ENCODE measurements at regions not wholly inside any gene's neighbourhood (a gene's known extent, or its start where the extent isn't known, plus 50 kb on each side); places are given as distances from the start of the nearest gene placed in this dataset.

DNA sequence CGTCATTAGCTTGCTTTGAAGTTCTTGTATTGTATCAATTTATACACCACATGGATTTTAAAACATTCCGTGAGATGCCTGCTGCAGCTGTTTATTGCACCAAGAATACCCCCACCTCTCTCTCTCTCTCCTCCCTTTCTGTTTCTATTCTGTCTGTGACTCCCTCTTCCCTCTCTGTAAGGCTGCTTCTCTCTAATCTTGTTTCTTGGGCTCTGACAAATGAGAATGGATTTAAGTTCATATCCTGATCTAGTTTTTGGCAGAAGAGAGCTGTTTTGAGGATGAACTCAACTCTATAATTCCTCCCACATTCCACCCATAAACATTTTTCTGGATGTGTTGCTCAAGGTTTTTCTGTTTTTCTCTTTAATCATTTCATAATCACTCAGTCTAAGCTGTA lies 144.3 kb upstream of the FRY start:
- no TSS peak for BruUV-seq (replicated peaks)
- Histone ChIP-seq H3K27me3 (ENCODE audit: insufficient read depth, low read depth) (peaks cover 4% of the 10 kb centered on the region; the same call in 1 of the 2 replicates), H3K9me3 (ENCODE audit: insufficient read depth, low read depth) (no peaks in the 10 kb centered on the region), H3K4me2 (no peak overlapping the region), H3K9me2 (ENCODE audit: insufficient read depth) (no peaks in the 10 kb centered on the region), H2AFZ (no peak overlapping the region), H3K79me2 (ENCODE audit: low read depth) (no peaks in the 10 kb centered on the region), H3K4me1 (replicated peaks; ENCODE audit: insufficient read depth) (no peaks in the 10 kb centered on the region), H4K20me1 (ENCODE audit: insufficient read depth) (no peaks in the 10 kb centered on the region), H3K4me3 (no peak overlapping the region), H3F3A (ENCODE audit: insufficient read depth, low read depth) (no peaks in the 10 kb centered on the region), H3K27ac (no peak overlapping the region), H3K36me3 (ENCODE audit: low read depth) (no peaks in the 10 kb centered on the region)
- intact Hi-C loops (cut with micrococcal nuclease; ENCODE audit: unreplicated experiment): no loop called here
- POLR2A ChIA-PET (ENCODE audit: unreplicated experiment): no interaction called here
- TF ChIP-seq, protein P1, sequence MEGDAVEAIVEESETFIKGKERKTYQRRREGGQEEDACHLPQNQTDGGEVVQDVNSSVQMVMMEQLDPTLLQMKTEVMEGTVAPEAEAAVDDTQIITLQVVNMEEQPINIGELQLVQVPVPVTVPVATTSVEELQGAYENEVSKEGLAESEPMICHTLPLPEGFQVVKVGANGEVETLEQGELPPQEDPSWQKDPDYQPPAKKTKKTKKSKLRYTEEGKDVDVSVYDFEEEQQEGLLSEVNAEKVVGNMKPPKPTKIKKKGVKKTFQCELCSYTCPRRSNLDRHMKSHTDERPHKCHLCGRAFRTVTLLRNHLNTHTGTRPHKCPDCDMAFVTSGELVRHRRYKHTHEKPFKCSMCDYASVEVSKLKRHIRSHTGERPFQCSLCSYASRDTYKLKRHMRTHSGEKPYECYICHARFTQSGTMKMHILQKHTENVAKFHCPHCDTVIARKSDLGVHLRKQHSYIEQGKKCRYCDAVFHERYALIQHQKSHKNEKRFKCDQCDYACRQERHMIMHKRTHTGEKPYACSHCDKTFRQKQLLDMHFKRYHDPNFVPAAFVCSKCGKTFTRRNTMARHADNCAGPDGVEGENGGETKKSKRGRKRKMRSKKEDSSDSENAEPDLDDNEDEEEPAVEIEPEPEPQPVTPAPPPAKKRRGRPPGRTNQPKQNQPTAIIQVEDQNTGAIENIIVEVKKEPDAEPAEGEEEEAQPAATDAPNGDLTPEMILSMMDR (conservative IDR thresholded peaks at IDR 0.05): no peak
- no peak for TF ChIP-seq EZH2 (IDR thresholded peaks at IDR 0.05; ENCODE audit: low read depth)
- no peak for DNase-seq
- CTCF ChIA-PET: no interaction called here

DNA sequence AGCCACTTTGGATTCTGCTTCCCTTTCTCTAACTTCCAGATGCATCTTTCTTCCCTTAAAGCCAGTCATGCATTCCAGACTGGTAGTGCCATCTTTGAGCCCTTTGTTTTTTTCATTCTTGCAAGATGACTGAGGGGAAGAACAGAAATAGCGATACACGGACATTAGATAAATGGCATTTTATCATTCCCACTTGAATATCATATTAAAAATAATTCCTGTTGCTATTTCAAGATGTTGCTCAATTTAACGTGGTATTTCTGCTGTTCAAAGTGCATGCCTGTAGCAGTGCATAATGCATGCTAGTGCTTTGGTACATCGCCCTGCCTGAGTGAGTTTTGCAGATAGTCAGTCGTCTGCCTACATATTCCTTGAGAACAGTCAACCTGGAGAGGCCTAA lies 140.6 kb upstream of the FRY start:
- Histone ChIP-seq H3K79me2 (ENCODE audit: low read depth) (no peaks in the 10 kb centered on the region), H4K20me1 (ENCODE audit: insufficient read depth) (no peaks in the 10 kb centered on the region), H3K4me2 (no peak overlapping the region), H2AFZ (no peak overlapping the region), H3K4me3 (no peak overlapping the region), H3K9me3 (ENCODE audit: insufficient read depth, low read depth) (no peaks in the 10 kb centered on the region), H3F3A (ENCODE audit: insufficient read depth, low read depth) (no peaks in the 10 kb centered on the region), H3K27me3 (ENCODE audit: insufficient read depth, low read depth) (peaks cover 4% of the 10 kb centered on the region; the same call in 1 of the 2 replicates), H3K4me1 (replicated peaks; ENCODE audit: insufficient read depth) (no peaks in the 10 kb centered on the region), H3K36me3 (ENCODE audit: low read depth) (no peaks in the 10 kb centered on the region), H3K9me2 (ENCODE audit: insufficient read depth) (no peaks in the 10 kb centered on the region), H3K27ac (no peak overlapping the region)
- no peak for TF ChIP-seq EZH2 (IDR thresholded peaks at IDR 0.05; ENCODE audit: low read depth)
- TF ChIP-seq, protein P1 (conservative IDR thresholded peaks at IDR 0.05): no peak
- BruUV-seq (replicated peaks): no TSS peak
- intact Hi-C loops (cut with micrococcal nuclease; ENCODE audit: unreplicated experiment): no loop called here
- ChIA-PET POLR2A (ENCODE audit: unreplicated experiment) (no interaction called here), CTCF (no interaction called here)
- no peak for DNase-seq

DNA sequence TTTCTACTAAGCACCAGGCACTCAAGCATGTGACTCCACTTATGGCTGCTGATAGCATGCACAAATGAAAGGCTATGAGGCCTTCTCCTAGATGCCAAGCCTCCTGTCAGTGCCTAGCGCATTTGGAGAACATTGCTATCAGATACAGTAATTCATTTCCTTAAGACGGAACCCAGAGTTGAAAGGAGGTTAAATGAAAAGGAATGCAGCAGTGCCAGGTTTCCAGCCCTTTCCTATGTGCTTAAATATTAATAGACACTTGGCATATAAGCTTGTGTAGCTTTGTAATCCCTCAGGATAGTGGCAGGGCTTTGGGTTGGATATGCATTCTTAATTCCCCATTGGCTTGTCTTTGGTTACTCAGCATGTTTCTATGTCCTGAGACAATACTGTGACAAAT lies 140.1 kb upstream of the FRY start:
- ChIA-PET POLR2A (ENCODE audit: unreplicated experiment) (no interaction called here), CTCF (no interaction called here)
- H3F3A ChIP-seq (ENCODE audit: insufficient read depth, low read depth): no peaks in the 10 kb centered on the region
- peaks cover 4% of the 10 kb centered on the region; the same call in 1 of the 2 replicates for H3K27me3 ChIP-seq (ENCODE audit: insufficient read depth, low read depth)
- no peaks in the 10 kb centered on the region for H3K9me3 ChIP-seq (ENCODE audit: insufficient read depth, low read depth)
- H3K9me2 ChIP-seq (ENCODE audit: insufficient read depth): no peaks in the 10 kb centered on the region
- no peak for TF ChIP-seq EZH2 (IDR thresholded peaks at IDR 0.05; ENCODE audit: low read depth)
- TF ChIP-seq, protein P1 (conservative IDR thresholded peaks at IDR 0.05): no peak
- H2AFZ ChIP-seq: no peak overlapping the region
- no peaks in the 10 kb centered on the region for H4K20me1 ChIP-seq (ENCODE audit: insufficient read depth)
- H3K79me2 ChIP-seq (ENCODE audit: low read depth): no peaks in the 10 kb centered on the region
- peak in 1 of 2 experiments; percentile 35 for DNase-seq
- H3K27ac ChIP-seq: no peak overlapping the region
- H3K36me3 ChIP-seq (ENCODE audit: low read depth): no peaks in the 10 kb centered on the region
- H3K4me2 ChIP-seq: no peak overlapping the region
- H3K4me1 ChIP-seq (replicated peaks; ENCODE audit: insufficient read depth): no peaks in the 10 kb centered on the region
- no peak overlapping the region for H3K4me3 ChIP-seq
- intact Hi-C loops (cut with micrococcal nuclease; ENCODE audit: unreplicated experiment): no loop called here
- BruUV-seq (replicated peaks): no TSS peak

All from PC-9 (cell line).